ENCODE measurements at regions not wholly inside any gene's neighbourhood (a gene's known extent, or its start where the extent isn't known, plus 50 kb on each side); places are given as distances from the start of the nearest gene placed in this dataset.
"Not testable (repeated sequence)": the region's sequence is repeated elsewhere in the genome, so short reads cannot be mapped to it uniquely, and the experiment has no call there.

DNA sequence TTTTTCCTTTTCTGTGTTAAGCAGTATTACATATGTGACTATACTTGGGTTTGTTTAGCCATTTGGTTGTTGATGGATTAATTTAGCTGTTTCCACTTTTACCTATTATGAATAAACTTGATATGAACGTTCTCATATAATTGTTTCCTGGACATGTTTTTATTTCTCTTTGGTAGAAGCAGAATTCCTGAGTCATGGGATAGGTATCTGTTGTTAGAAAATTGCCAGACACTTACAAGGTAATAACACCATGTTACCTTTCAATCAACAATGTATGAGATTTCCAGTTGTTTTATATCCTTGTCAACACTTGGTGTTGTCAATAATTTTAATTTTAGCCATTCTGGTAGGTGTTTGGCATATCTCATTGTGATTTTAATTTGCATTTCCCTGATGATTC lies 475.4 kb downstream of the IGSF11 start:
- no peak for DNase-seq (ENCODE audit: low spot score)

DNA sequence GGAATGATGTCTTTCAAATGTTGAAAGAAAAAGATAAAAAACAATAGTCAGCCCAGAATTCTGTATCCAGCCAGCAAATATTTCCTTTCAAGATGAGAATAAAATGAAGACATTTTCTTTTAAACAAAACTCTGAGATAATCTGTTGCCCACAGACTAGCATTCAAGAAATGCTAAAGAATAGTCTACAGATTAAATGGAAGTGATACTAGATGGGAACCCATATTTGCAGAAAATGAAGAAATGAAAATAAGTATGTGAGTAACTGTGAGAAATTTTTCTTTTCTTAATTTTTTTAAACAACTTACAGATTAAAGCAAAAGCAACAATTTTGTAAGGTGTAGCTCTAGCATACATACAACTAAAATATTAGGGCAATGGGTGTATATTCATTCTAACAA lies 469.8 kb downstream of the IGSF11 start:
- DNase-seq (ENCODE audit: low spot score) = no peak

DNA sequence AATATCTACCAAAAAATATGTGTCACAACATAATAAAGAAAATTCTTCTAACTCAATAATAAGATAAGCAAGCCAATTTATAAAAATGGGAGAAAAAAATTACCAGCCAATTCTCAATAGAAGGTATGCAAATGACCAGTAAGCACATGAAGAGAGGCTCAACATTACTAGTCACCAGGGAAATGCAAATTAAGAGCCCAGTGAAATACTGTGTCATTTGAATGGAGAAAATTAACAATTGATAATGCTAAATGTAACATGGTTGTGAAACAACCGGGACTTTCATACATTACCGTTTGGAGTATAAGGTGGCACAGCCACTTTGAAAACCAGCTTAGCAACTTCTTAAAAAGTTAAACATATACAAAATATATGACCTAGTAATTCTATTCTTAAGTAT lies 460.7 kb downstream of the IGSF11 start:
- no peak for DNase-seq (ENCODE audit: low spot score)

DNA sequence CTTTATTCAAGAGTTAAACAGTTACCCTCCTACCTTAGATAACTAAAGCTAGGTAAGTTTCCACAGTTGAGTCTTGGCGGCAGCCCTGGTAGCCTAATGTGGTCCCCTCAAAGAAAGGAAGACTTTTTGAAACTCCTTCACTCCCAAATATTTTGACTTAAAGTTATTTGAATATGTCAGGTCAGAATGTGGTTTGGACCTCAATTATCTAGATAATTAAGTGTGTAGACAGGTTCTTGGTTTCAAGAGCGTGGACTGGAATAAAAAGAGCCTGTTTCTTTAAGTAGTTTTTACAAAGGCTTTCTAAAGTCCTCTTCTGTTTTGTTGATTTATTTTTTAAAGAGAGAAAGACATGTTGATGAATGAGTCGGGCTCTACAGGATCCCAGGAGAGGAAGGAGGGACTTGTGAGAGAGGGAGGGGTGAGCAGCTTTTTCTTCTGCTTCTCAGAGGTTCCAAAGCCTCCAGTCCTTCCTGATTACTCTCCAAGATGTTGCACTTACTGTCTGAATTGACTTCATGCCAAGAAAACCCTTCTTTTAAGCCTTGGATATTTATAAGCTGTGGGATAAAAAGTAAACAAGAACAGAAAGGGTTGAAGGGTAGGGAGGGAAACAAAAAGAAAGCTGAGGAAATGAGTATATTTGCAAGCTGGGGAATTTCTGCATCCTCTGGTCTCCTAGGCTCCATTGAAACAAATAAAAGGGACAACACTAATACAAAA lies 457.4 kb downstream of the IGSF11 start:
- no peak for DNase-seq (ENCODE audit: low spot score)

DNA sequence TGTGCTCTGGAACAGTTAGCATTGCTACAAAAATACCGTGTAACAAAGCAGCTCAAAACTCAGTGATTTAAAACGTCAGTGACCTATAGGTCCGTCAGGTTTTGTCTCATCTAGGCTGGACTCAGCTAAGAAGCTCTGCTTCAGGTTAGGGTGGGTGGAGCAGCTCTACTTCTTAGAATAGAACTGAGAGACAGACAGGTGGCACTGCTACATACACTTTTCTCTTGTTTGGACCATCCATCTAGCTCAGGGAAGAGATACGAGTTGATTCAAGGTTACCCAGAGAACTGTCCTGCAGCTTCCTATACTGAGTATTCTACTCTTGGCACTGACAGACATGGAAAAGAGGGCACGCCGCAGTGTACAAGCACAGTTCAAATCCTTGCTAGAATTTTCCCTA lies 456.1 kb downstream of the IGSF11 start:
- DNase-seq (ENCODE audit: low spot score) = no peak

DNA sequence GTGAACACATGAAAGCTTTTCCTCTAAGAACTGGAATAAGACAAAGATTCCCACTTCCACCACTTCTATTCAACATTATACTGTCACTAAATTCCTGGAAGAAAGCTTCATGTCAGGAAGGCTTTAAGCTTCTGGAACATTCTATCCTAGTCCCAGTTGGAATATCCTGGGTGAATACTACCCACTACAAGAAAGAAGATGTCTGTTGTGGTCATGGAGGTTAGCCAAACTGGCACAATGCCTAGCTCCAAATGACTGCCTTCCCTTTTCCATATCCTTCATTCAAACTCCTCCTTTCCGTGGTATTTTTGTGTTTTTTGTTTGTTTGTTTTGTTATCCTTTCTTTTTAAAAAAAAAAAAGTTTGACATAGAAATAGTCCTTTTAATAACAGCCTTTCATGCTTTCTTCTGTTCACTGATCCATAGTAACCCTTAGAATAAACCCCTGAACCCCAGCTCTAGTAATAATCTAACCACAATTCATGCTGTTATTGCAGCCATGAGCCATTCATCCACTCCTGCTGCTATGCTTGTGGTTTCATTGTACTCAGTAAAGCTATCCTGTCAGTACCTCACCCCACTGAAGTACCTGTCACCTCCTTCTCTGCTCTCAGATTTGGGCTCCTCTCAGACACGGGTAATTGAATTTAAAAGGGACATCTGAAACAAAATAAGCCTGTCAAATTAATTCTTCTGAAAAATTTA lies 447.5 kb downstream of the IGSF11 start:
- DNase-seq (ENCODE audit: low spot score) = peak; percentile 55

DNA sequence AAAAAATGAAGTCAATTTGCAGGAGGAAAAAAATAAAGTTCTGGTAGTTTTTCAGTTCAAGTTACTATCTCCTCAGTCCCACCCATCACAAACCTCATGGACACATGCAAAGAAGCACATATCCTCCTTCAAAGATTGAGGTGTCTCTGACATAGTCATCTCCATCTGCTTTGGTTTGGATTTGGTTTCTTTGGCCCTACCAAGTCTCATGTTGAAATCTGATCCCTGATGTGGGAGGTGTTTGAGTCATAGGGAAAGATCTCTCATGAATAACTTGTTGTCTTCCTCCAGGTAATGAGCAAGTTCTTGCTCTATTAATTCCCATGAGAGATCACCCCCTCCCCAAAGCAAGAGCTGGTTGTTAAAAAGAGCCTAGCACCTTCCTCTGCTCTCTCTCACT lies 446.8 kb downstream of the IGSF11 start:
- peak; percentile 8 for DNase-seq (ENCODE audit: low spot score)

DNA sequence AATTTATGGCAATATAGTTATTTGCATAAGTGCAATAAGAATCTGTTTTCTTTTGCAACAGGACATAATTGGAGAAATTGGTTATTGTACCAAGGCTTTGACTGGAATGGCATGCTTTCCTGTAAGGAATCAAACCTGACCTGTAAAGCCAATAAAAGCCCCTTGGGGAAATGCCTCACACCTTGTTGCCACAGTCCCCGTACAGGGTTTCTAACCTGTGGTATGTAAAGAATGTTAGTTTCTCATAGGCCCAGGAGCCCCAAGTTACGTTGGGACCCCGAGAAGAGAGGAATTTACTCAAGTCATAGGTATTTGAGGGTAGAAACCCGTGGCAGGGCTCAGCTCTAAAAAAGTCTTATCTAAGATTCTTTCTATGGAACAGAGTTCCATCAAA lies 441.4 kb downstream of the IGSF11 start:
- DNase-seq (ENCODE audit: low spot score) = no peak

DNA sequence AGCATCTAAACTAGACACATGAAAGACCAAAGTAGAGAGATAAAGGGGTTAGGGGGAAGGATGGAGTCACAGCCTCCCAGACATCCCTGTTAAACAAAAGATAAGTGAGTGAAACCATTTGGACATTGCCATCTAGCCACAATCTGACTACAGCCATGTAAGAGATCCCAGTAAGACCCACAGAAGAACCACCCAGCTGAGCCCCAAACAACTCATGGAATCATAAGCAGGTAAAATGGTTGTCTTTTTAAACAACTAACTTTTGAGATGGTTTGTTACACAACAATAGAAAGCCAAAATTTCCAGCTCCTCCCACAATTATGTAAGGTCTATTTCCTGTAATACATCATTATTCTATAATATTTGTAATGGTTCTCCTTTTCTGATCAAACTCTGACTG lies 437.5 kb downstream of the IGSF11 start:
- no peak for DNase-seq (ENCODE audit: low spot score)

DNA sequence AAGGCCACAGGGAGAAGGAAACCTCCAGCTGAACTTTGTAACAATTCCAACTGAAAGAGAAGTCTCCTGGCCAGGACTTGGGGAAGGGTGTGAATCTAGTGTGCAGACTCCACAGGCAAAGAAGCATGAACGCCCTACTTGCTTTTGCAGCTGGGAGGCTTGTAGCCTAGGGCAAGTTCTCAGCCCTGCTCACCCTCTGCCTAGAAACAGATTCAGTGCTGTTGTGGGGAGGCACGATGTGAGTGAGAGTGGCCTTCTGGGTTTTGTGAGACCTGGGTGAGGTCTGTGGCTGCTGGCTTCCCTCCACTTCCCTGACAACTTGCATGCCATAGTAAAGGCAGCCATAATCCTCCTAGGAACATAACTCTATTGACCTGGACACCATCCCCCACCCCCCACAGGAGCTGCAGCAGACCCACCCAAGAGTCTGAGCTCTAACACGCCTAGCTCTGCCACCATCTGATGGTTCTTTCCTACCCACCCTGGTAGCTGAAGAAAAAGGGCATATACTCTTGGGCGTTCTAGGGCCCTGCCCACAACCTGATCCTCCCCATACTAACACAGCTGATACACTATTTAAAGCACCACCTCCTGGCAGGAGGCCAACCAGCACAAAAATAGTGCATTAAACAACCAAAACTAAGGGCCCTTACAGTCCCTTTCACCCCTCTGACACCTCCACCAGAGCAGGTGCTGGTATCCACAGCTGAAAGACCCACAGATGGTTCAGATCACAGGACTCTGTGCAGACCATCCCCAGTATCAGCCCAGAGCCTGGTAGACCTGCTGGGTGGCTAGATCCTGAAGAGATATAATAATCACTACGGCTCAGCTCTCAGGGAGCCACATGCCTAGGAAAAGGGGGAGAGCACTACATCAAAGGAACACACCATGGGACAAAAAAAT lies 426.5 kb downstream of the IGSF11 start:
- DNase-seq (ENCODE audit: low spot score) = no peak

DNA sequence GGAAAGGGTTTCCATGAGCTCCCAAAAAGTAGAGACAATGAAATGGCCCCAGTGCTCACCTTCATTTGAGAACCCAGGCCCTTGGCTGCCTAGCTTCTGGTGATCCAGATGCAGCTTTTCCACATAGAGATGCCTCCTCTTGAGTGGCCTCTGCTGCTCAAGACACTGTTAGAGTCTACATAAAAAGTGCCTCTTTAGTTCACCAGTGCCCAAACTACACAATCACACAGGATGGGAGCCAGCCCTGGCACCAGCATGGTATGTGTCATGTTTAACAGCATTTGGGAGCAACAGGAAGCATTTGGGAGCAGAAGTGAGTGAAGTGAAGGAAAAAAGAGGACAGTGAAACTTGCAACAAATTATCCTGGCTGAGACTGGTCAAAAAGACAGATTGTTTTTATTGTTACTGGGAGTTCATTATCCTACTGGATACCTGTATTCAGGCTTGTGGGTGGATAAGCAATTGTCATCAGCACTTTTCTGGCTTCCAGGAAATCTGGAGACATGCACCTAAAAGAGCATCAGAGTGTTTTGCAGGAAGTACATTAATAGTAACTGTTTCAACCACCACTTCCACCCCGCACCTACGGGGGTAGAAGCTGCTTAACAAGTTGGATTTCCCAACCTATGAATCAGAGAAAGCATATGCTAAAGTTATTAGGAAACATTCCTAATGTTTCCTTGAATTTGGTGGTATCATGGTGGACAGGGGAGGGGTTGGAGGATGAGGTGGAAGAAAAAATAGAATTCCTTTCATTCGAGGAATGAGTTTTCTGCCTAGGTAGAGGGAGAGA lies 416.2 kb downstream of the IGSF11 start:
- DNase-seq (ENCODE audit: low spot score) = no peak

DNA sequence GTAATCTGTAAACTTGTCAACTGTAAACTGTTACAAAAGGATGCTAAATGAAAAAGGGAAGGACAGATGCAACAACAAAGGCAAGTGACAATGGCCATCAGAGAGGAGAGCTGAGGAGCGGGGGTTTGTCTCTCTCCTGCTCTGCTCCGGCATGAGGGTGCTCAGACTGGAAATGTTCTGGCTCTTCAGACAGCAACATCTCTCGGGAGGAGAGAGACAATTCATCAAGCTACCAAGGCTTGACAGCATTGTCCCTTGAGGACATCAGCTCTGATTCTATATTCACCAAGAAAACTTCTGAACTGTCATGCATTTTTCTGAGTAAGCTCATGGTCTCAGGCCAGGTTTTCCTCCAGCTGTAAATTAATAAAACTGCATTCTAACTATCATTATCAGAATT lies 408.2 kb downstream of the IGSF11 start:
- DNase-seq (ENCODE audit: low spot score) = no peak

DNA sequence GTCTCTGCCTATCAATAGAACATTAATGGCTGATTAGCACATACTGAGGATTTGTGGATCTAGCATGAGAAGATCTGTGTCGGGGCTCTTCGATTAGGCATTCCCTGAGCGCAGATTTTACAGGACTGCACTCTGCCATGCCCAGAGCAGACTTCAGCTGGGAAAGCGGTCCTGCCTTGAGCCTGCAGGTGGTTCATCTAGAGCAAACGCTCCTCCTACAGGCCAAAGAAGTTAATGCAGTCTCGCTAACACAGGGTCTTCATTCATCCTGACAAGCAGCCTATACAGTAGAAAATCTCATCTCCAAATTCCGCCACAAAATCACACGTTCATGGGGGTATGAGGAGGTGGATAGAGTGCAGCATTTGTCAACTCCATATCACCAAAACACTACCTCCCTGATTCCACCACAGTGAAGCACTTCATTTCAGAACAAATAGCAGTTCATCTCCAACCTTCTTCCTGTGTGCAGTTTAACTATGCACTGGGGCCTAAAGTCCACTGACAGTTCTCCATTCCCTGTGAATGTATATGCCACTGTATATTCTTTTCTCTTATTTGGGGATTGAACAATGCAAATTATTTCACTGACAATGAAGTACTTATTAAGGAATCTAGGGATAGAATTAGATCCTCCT lies 405.8 kb downstream of the IGSF11 start:
- DNase-seq (ENCODE audit: low spot score) = peak; percentile 79

DNA sequence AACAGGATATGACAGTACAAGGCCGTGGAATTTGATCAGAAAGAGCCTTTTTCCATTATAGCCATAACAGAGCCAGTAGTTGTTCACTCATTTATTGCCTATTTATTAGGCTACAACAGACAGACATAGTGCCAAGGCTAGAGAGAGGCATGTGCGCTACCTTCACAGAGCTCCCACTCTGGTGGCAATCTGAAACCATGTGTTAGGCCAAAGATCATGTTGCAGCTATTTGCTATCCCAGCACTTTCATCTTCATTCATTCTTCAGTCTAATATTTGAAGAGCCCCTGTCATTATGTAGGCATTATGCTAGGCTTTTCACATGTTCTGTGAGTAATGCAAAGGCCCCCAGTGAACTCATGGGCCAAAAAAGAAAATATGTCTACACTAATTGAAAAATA lies 404.8 kb downstream of the IGSF11 start:
- DNase-seq (ENCODE audit: low spot score) = no peak

DNA sequence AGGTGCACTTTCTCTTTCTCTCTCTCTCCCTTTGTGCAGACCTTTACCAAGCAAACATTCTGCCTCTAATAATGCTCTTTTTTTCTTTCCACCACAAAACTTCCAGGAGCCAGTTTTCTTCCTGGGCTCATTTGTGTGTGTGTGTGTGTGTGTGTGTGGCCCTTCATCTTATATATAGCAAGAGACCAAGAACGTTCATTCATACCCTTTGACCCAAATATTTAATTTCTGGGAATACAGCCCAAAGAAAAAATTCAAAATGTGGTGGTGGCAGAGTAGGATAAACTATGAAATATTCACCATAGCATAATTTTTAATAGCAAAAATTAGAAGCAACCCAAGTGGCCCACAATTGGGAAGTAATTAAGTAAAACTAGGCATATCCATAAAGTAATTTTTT lies 398.9 kb downstream of the IGSF11 start:
- DNase-seq (ENCODE audit: low spot score) = no peak

DNA sequence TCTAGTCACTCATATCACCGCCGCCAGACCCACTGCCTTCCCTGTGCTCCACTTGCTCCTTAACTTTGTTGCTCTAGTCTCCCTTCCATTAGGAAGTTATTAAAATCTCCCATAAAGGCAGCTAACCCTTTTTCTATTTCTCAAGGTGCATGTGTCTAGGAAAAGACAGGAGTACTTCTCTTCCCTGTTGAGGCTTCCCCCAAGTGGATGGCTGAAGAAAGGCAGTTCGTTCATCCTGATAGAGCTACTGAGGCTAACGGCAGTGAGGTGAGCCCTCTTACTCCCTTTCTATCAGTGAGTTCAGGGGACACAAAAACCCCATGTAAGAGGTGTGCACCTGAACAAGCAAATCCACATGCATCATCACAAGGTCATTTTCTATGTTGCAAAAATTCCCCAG lies 397.8 kb downstream of the IGSF11 start:
- DNase-seq (ENCODE audit: low spot score) = no peak

DNA sequence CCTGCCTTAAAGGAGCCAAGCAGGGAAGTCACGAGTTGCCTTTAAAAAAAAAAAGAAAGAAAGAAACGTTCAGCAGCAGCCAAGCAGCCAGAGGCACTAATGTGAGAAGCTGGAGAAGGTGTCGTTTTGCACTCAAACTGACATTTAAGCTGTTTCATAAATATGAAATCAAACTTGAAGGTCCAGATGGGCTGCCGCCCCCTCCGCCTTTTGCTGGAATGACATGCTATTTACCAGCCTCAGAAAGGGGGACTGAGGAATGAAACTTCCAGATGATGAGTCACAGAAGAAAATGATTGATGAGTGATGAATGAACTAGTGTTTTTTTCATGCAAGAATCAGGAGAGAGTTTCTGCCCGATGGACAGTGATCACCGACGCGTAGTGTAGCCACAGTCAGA lies 396.8 kb downstream of the IGSF11 start:
- peak; percentile 69 for DNase-seq (ENCODE audit: low spot score)

DNA sequence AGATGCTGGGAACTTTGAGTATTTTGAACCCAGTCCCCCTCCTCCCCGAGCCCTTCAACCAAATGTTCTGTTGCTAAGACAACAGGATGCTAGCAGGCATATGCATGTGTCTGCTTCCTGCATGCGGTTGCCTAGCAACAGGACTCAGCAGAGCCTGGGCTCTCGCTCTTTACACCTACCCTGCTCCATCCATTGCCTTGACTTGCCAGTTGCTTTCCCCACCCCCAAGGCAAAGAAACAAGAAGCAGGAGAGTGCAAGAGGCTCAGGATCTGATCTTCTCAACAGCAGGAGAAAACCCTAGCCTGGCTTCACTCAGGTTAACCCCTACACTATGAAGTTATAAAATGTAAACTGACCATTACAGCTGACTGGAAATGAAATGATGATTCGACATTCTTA lies 393.0 kb downstream of the IGSF11 start:
- no peak for DNase-seq (ENCODE audit: low spot score)

DNA sequence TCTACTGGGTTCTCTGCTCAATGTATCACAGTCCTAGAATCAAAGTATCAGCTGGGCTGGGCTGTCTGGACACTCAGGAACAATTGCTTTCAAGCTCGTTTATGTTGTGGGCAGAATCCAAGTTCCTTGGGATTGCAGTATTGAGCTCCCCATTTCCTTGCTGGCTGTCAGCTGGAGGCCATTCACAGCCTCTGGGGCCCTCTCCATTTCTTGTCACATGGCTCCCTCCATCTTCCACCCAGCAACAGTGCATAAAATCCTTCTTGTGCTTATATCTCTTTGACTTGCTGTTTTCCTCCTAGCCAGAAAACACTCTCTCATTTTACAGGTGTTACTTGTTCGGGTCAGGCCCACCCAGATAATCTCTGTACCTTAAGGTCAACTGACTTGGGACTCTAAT lies 363.5 kb downstream of the IGSF11 start:
- DNase-seq (ENCODE audit: low spot score) = no peak

DNA sequence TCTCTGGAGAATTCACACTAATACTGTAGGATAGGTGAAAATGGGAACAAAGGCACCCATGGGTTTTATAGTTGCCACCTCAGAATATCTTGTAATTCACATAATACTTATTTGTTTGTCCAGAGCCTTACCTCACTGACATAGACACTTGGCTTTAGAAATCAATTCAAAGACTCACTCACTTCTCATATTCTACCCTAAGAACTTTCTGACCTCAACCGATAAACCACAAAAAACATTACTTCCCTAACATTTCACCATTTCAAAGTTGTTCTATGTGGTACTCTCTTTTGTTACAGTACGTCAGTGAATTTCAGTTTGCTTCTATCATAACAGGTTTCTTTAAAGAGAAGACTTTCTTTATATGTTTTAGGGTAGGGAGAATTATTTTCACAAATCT lies 359.3 kb downstream of the IGSF11 start:
- DNase-seq (ENCODE audit: low spot score) = no peak

DNA sequence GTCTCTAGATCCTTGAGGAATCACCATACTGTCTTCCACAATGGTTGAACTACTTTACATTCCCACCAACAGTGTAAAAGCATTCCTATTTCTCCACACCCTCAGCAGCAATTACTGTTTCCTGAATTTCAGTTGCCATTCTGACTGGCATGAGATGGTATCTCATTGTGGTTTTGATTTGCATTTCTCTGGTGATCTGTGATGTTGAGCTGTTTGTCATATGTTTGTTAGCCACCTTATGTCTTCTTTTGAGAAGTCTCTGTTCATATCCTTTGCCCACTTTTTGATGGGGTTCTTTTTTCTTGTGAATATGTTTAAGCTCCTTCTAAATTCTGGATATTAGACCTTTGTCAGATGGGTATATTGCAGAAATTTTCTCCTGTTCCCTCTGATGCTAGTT lies 356.0 kb downstream of the IGSF11 start:
- DNase-seq (ENCODE audit: low spot score) = not testable (repeated sequence)

DNA sequence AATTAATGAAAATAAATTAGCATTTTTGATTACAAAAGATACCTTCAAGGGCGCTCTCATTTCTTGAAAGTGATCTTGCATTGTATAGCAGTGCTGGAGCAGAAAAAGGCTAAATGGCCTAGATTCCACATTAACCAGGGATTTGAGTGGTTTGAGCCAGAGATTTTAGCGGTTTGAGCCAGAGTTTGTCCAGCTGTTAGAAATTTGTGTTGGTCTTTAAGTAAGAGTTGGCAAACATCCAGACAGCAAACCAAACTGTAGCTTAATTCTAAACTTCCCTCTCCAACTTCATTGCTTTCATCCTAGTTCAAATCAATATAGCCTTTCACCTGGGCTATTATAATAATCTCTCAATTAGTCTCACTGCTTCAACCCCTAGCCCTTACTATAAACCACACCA lies 351.7 kb downstream of the IGSF11 start:
- no peak for DNase-seq (ENCODE audit: low spot score)

Measured in COLO829 (cell line).